Trophoblast cell (in vitro differentiated cells and primary cell): ENCODE measurements at regions not wholly inside any gene's neighbourhood (a gene's known extent, or its start where the extent isn't known, plus 50 kb on each side); places are given as distances from the start of the nearest gene placed in this dataset.

Source experiments
- DNase-seq, 2 donors: peaks; one replicate each; pipeline ENCODE4 v3.0.0-alpha.2; 2016
- H2AFZ ChIP-seq: 2 replicates; pipeline ENCODE4 v1.6.1; 2013; ENCODE audit warnings: low read length, moderate library complexity, mild to moderate bottlenecking; ENCODE audit not compliant: insufficient read depth, poor library complexity
- H2AK5ac ChIP-seq: 2 replicates; pipeline ENCODE4 v1.6.1; 2013; ENCODE audit warnings: mild to moderate bottlenecking, low read length
- H2BK120ac ChIP-seq: 2 replicates; pipeline ENCODE4 v1.6.1; 2013; ENCODE audit warnings: low read length, mild to moderate bottlenecking, moderate library complexity; ENCODE audit not compliant: insufficient read depth, poor library complexity
- H2BK12ac ChIP-seq: 2 replicates; pipeline ENCODE4 v1.6.1; 2013; ENCODE audit warnings: mild to moderate bottlenecking, low read length, moderate library complexity
- H2BK5ac ChIP-seq: 2 replicates; pipeline ENCODE4 v1.6.1; 2013; ENCODE audit warnings: low read length, low read depth, moderate library complexity, mild to moderate bottlenecking; ENCODE audit not compliant: poor library complexity
- H3K14ac ChIP-seq: 2 replicates; pipeline ENCODE4 v1.6.1; 2013; ENCODE audit warnings: mild to moderate bottlenecking, low read length
- H3K18ac ChIP-seq: 2 replicates; pipeline ENCODE4 v1.6.1; 2013; ENCODE audit warnings: mild to moderate bottlenecking, low read length
- H3K23ac ChIP-seq: 2 replicates; pipeline ENCODE4 v1.6.1; 2013; ENCODE audit warnings: low read length
- H3K27ac ChIP-seq: 2 replicates; pipeline ENCODE4 v1.5.1; 2013; ENCODE audit warnings: low read depth, mild to moderate bottlenecking, inconsistent platforms, low read length, moderate library complexity
- H3K27me3 ChIP-seq: 2 replicates; pipeline ENCODE4 v1.6.1; 2013; ENCODE audit warnings: inconsistent platforms, mild to moderate bottlenecking, low read length, moderate library complexity; ENCODE audit not compliant: insufficient read depth
- H3K36me3 ChIP-seq, 2 experiments: 1 replicate in 1 of 2; 2 replicates in 1 of 2; pipeline ENCODE4 v1.6.1; 2013; ENCODE audit warnings: low read length in 2 of 2, mild to moderate bottlenecking in 2 of 2, moderate library complexity in 1 of 2; ENCODE audit not compliant: insufficient read depth in 2 of 2, control insufficient read depth in 1 of 2
- H3K4ac ChIP-seq: 2 replicates; pipeline ENCODE4 v1.6.1; 2013; ENCODE audit warnings: low read depth, mild to moderate bottlenecking, low read length, moderate library complexity
- H3K4me1 ChIP-seq, 2 experiments: 1 replicate in 1 of 2; 2 replicates in 1 of 2; pipeline ENCODE4 v1.6.1; 2013; ENCODE audit warnings: low read length in 2 of 2, mild to moderate bottlenecking in 2 of 2, moderate library complexity in 1 of 2; ENCODE audit not compliant: insufficient read depth in 2 of 2, control insufficient read depth in 1 of 2
- H3K4me2 ChIP-seq: 2 replicates; pipeline ENCODE4 v1.6.1; 2013; ENCODE audit warnings: inconsistent platforms, mild to moderate bottlenecking, low read length, moderate library complexity
- H3K4me3 ChIP-seq: 2 replicates; pipeline ENCODE4 v1.5.1; 2013; ENCODE audit warnings: mild to moderate bottlenecking, low read depth, low read length, inconsistent platforms
- H3K79me1 ChIP-seq: one replicate; pipeline ENCODE4 v1.6.1; 2013; ENCODE audit warnings: low read length
- H3K79me2 ChIP-seq: 2 replicates; pipeline ENCODE4 v1.6.1; 2013; ENCODE audit warnings: low read length, mild to moderate bottlenecking; ENCODE audit not compliant: control insufficient read depth, insufficient read depth, poor library complexity
- H3K9ac ChIP-seq: 2 replicates; pipeline ENCODE4 v1.6.1; 2013; ENCODE audit warnings: mild to moderate bottlenecking, low read length
- H3K9me3 ChIP-seq: 2 replicates; pipeline ENCODE4 v1.6.1; 2013; ENCODE audit warnings: low read depth, mild to moderate bottlenecking, control low read depth, inconsistent platforms, low read length; ENCODE audit not compliant: insufficient read depth
- H4K12ac ChIP-seq: 2 replicates; pipeline ENCODE4 v1.6.1; 2013; ENCODE audit warnings: low read depth, mild to moderate bottlenecking, low read length, moderate library complexity
- H4K8ac ChIP-seq: 2 replicates; pipeline ENCODE4 v1.6.1; 2013; ENCODE audit warnings: low read depth, mild to moderate bottlenecking, low read length, moderate library complexity
- H4K91ac ChIP-seq: one replicate; pipeline ENCODE4 v1.6.1; 2013; ENCODE audit warnings: low read depth, mild to moderate bottlenecking, low read length, moderate library complexity
- WGBS: extraction: QIAGEN DNeasy Blood & Tissue Kit; methylation state at CpG from one replicate; pipeline ENCODE4 v1.1.7; 2013; ENCODE audit warnings: missing lambda C conversion rate; ENCODE audit not compliant: insufficient read length, insufficient coverage; ENCODE audit errors: extremely low coverage; 5-methylcytosine and 5-hydroxymethylcytosine counted together

DNA sequence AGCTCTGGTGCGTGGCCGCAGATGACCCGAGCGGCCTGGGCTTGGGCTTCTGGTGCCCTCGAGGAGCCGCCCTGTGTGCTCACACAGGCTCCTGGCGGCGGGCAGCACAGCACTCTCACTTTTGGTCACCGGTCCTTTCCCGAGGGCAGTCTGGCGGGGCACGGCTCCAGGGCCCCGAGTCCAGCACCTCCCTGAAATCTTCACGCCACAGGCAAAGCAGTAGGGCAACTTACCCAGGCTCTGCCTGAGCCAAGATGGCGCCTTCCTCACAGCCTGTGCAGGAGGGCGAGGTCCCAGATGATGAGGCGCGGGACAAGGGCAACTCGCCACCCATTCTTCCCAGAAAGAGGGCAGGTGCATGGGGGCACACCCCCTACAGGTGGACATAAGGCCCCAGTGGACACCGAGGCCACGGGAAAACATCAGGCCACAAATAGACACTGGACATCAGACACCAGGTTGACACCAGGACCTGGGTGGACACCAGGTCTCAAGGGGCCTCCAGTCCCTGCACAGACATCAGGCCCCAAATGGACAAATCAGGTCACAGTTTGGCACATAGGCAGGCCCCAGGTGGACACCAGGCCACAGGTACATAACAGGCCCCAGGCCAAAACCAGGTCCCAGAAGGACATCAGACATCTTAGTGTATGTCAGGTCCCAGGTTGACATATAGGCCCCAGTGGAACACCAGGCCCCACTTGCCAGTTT, 57.6 kb upstream of the SEPTIN5 start:
- Histone ChIP-seq H2AK5ac (no peak overlapping the region), H3K9ac (no peak overlapping the region), H3K27ac (no peak overlapping the region), H3K79me1 (no peaks in the 10 kb centered on the region), H2BK12ac (no peak overlapping the region), H3K4me1 (no peaks in the 10 kb centered on the region), H3K4me3 (no peak overlapping the region), H3K18ac (no peak overlapping the region), H4K91ac (no peak overlapping the region), H3K14ac (no peak overlapping the region), H3K23ac (no peak overlapping the region), H3K4me2 (no peak overlapping the region), H3K9me3 (peaks cover 2% of the 10 kb centered on the region), H2BK120ac (no peak overlapping the region), H3K27me3 (no peaks in the 10 kb centered on the region), H3K79me2 (no peaks in the 10 kb centered on the region), H4K12ac (no peak overlapping the region), H2AFZ (no peak overlapping the region), H2BK5ac (no peak overlapping the region), H3K36me3 (no peaks in the 10 kb centered on the region), H4K8ac (no peak overlapping the region), H3K4ac (no peak overlapping the region)
- DNase-seq, result no peak
- WGBS, result no CpG with 5 or more reads among the region's 21 CpGs

DNA sequence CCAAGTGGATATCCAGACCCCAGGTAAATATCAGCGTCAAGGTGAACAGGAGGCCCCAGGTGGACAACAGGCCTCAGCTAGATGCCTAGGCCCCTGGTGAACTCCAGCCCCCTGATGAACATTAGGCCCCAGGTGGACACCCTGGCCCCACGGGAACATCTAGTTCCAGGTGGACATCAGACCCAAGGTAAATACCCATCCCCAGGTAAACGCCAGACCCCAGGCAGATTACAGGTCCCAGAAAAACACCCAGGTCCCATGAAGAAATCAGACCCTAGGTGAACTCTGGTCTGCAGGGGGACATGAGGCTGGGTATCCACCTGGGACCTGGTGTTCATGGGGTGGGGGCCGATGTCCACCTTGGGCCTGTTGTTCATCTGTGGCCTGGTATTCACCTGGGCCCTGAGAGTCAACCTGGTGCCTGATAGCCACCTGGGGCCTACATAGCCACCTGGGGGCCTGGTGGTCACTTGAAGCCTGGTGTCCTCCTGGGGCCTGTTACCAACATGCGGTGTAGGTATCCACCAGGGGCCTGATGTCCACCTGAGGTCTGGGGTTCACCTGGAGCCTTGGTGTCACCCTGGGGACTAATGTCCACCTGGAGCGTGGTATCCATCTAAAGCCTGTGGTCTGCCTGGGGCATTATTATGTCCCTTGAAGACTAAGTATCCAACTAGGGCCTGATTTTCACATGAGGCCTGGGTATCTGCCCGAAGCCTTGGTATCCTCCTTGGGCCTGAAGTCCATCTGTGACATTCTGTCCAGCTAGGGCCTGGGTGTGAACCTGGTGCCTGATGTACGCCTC, 56.8 kb upstream of the SEPTIN5 start:
- Histone ChIP-seq H3K4me3 (peak overlapping the region; percentile 30), H2BK5ac (no peak overlapping the region), H3K4me1 (no peaks in the 10 kb centered on the region), H4K8ac (no peak overlapping the region), H3K14ac (no peak overlapping the region), H3K36me3 (no peaks in the 10 kb centered on the region), H3K27me3 (no peaks in the 10 kb centered on the region), H2BK120ac (no peak overlapping the region), H4K91ac (no peak overlapping the region), H3K4me2 (no peak overlapping the region), H4K12ac (no peak overlapping the region), H3K27ac (no peak overlapping the region), H3K9ac (no peak overlapping the region), H3K4ac (no peak overlapping the region), H2AFZ (no peak overlapping the region), H2AK5ac (no peak overlapping the region), H3K79me1 (no peaks in the 10 kb centered on the region), H3K23ac (no peak overlapping the region), H2BK12ac (no peak overlapping the region), H3K9me3 (peaks cover 2% of the 10 kb centered on the region), H3K79me2 (no peaks in the 10 kb centered on the region), H3K18ac (no peak overlapping the region)
- WGBS, result no CpG with 5 or more reads among the region's 8 CpGs
- no peak for DNase-seq

DNA sequence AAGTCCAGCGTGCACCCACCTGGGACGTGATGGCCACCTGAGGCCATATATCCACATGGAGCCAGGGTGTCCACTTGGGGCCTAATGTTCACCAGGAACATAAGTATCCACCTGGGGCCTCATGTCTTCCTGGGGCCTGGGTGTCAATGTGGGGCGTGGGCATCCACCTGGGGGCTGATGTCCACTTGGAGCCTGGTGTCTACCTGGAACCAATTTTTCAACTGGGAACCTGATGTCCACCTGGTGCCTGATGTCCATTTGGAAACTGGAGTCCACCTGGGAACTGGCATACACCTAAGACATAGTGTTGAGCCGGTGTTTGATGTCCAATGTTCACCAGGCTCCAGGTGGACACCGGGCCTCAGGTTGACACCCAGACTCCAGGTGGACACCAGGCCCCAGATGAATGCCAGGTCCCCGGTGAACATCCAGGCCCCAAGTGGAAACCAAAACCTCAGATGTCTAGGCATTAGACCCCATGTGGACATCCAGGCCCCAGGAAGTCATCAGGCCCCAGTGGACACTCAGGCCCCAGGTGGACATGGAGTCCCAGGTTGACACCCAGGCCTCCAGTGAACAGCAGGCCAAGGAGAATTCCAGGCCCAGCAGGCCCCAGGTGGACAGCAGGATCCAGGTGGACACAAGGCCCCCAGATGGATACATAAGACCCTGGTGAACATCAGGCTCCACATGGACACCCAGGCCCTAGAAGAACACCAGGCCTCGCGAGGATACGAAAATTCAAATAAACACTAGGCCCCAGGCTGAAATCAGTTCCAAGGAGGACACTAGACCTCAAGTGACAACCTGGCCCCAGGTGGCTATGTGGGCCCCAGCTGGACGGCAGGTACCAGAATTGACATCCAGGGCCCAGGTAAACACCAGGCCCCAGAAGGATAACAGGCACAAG, 56.0 kb upstream of the SEPTIN5 start:
- no peak overlapping the region for H3K23ac ChIP-seq
- no peaks in the 10 kb centered on the region for H3K27me3 ChIP-seq
- no peak overlapping the region for H3K27ac ChIP-seq
- no peak overlapping the region for H3K14ac ChIP-seq
- H2BK120ac ChIP-seq, result no peak overlapping the region
- no peak overlapping the region for H2BK5ac ChIP-seq
- no peak overlapping the region for H3K9ac ChIP-seq
- no peaks in the 10 kb centered on the region for H3K36me3 ChIP-seq
- peaks cover 2% of the 10 kb centered on the region for H3K9me3 ChIP-seq
- no peak overlapping the region for H2BK12ac ChIP-seq
- no peaks in the 10 kb centered on the region for H3K79me1 ChIP-seq
- H3K79me2 ChIP-seq, result no peaks in the 10 kb centered on the region
- H4K8ac ChIP-seq, result no peak overlapping the region
- no peak overlapping the region for H3K18ac ChIP-seq
- DNase-seq, result no peak
- no peak overlapping the region for H3K4me2 ChIP-seq
- H3K4me3 ChIP-seq, result no peak overlapping the region
- H3K4ac ChIP-seq, result no peak overlapping the region
- no peak overlapping the region for H2AFZ ChIP-seq
- no CpG with 5 or more reads among the region's 10 CpGs for WGBS
- no peak overlapping the region for H2AK5ac ChIP-seq
- no peak overlapping the region for H4K91ac ChIP-seq
- H4K12ac ChIP-seq, result no peak overlapping the region
- no peaks in the 10 kb centered on the region for H3K4me1 ChIP-seq

DNA sequence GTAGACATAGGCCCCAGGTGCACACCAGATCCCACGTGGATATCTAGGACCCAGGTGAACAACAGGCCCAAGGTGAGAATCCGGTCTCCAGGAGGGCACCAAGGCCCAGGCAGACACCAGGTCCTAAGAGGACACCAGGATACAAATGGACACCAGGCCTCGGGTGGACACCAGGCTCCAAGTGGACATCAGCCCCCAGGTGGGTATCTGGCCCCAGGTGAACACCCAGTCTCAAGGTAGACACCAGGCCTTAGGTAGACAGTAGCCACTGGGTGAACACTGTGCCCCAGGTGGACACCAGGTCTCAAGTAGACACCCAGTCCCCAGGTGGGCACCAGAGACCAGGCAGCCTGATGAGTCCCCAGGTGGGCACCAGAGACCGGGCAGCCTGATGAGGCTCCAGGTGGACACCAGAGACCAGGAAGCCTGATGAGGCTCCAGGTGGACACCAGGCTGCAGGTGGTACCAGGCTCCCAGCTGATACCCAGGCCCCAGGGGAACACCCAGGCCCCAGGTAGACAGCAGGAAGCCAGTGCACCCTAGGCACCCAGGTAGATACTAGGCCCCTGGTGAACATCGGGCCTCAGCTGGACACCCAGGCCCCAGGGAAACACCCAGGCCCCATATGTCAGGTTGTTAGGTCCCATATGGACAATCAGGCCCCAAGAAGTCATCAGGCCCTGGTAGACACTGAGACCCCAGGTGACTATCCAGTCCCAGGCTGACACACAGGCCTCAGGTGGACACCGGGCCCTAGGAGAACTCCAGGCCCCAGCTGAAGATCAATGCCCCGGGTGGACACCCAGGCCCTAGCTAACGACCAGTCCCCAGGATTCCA, 55.1 kb upstream of the SEPTIN5 start:
- H2AK5ac ChIP-seq, result no peak overlapping the region
- H3K79me1 ChIP-seq, result no peaks in the 10 kb centered on the region
- H3K27ac ChIP-seq, result no peak overlapping the region
- no peak overlapping the region for H2AFZ ChIP-seq
- no peak overlapping the region for H4K91ac ChIP-seq
- H2BK120ac ChIP-seq, result no peak overlapping the region
- H3K9me3 ChIP-seq, result peaks cover 2% of the 10 kb centered on the region
- no peak overlapping the region for H3K4me2 ChIP-seq
- H2BK5ac ChIP-seq, result no peak overlapping the region
- H3K27me3 ChIP-seq, result no peaks in the 10 kb centered on the region
- H3K4ac ChIP-seq, result no peak overlapping the region
- H4K12ac ChIP-seq, result no peak overlapping the region
- no peak overlapping the region for H3K18ac ChIP-seq
- DNase-seq, result no peak
- no peaks in the 10 kb centered on the region for H3K4me1 ChIP-seq
- H4K8ac ChIP-seq, result no peak overlapping the region
- no peaks in the 10 kb centered on the region for H3K36me3 ChIP-seq
- H3K4me3 ChIP-seq, result no peak overlapping the region
- no peak overlapping the region for H2BK12ac ChIP-seq
- no peaks in the 10 kb centered on the region for H3K79me2 ChIP-seq
- H3K9ac ChIP-seq, result no peak overlapping the region
- no CpG with 5 or more reads among the region's 8 CpGs for WGBS
- no peak overlapping the region for H3K23ac ChIP-seq
- no peak overlapping the region for H3K14ac ChIP-seq
